ENCODE measurements at regions not wholly inside any gene's neighbourhood (a gene's known extent, or its start where the extent isn't known, plus 50 kb on each side); places are given as distances from the start of the nearest gene placed in this dataset.

DNA sequence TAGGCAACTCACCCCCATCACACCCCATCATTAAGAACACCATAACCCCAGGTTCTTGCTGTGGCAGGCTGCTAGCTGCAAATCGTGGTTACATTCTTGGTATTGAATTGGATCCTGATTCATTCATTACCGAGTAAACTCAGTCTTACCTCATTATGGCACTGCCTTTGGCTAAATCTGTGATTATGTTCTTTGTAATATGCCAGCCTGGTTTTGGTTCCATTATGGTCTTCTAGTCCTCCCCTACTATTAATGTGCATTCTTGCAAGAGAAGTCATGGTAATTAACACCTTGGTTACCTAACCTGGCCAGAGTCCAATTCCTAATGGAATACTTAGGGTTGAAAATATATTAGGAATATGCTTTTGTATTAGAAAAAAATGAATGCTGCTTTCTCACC, 258.9 kb upstream of the APCDD1 start:
- H3K9me3 ChIP-seq (ENCODE audit: severe bottlenecking): no peaks in the 10 kb centered on the region
- H3K4me1 ChIP-seq (ENCODE audit: insufficient read depth, poor library complexity, severe bottlenecking): no peaks in the 10 kb centered on the region
- TF ChIP-seq, protein P1, sequence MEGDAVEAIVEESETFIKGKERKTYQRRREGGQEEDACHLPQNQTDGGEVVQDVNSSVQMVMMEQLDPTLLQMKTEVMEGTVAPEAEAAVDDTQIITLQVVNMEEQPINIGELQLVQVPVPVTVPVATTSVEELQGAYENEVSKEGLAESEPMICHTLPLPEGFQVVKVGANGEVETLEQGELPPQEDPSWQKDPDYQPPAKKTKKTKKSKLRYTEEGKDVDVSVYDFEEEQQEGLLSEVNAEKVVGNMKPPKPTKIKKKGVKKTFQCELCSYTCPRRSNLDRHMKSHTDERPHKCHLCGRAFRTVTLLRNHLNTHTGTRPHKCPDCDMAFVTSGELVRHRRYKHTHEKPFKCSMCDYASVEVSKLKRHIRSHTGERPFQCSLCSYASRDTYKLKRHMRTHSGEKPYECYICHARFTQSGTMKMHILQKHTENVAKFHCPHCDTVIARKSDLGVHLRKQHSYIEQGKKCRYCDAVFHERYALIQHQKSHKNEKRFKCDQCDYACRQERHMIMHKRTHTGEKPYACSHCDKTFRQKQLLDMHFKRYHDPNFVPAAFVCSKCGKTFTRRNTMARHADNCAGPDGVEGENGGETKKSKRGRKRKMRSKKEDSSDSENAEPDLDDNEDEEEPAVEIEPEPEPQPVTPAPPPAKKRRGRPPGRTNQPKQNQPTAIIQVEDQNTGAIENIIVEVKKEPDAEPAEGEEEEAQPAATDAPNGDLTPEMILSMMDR (IDR thresholded peaks at IDR 0.05; ENCODE audit: poor library complexity, severe bottlenecking): no peak
- no peak overlapping the region for H3K4me3 ChIP-seq (ENCODE audit: severe bottlenecking)
- ATAC-seq (ENCODE audit: low read depth) (no peak), DNase-seq (ENCODE audit: low spot score) (no peak)
- H3K27me3 ChIP-seq (ENCODE audit: insufficient read depth, poor library complexity, severe bottlenecking): no peaks in the 10 kb centered on the region
- H3K36me3 ChIP-seq (ENCODE audit: low read depth): no peaks in the 10 kb centered on the region
- no peak overlapping the region for H3K27ac ChIP-seq (ENCODE audit: poor library complexity, severe bottlenecking)

DNA sequence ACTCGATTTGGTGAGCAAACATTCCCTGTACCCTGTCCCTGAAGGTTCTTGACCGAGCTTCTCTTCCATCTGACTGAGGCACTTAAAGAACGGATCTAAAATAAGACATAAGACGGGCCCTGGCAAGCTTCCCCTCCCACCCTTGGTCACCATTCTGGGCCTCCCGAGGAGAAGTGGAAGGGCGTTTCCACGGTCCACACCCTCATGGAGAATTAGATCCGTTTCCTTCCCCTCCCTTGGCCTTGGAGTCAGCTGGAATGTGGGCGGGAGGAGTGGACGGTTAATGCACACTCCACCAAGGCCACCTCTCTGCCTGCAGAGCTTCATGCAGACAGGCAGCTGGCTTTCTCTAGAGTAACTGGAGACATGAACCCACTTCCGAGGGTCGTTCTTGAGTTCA, 257.3 kb upstream of the APCDD1 start:
- TF ChIP-seq, protein P1 (IDR thresholded peaks at IDR 0.05; ENCODE audit: poor library complexity, severe bottlenecking): no peak
- H3K4me3 ChIP-seq (ENCODE audit: severe bottlenecking): no peak overlapping the region
- H3K9me3 ChIP-seq (ENCODE audit: severe bottlenecking): no peaks in the 10 kb centered on the region
- no peaks in the 10 kb centered on the region for H3K27me3 ChIP-seq (ENCODE audit: insufficient read depth, poor library complexity, severe bottlenecking)
- no peak for DNase-seq (ENCODE audit: low spot score)
- H3K36me3 ChIP-seq (ENCODE audit: low read depth): no peaks in the 10 kb centered on the region
- H3K4me1 ChIP-seq (ENCODE audit: insufficient read depth, poor library complexity, severe bottlenecking): no peaks in the 10 kb centered on the region
- no peak for ATAC-seq (ENCODE audit: low read depth)
- no peak overlapping the region for H3K27ac ChIP-seq (ENCODE audit: poor library complexity, severe bottlenecking)

DNA sequence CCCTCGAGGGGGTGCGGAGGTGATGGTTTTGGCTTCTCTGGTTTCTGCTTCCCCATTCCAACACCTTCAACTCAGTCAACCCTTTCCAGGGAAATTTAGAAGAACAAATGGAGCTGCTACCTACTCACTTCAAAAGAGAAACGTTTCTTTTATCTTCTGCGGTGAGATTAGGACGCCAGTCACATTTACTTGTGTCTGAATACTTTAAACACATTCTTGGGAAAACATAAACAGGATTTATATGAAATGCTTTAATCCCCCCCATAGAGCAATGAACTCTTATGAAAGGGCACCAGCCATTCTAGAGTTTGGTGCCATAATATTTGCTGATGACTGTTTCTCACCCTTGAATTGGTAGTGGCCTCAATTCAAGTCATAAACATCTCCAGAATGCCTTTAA, 253.2 kb upstream of the APCDD1 start:
- Histone ChIP-seq H3K4me3 (ENCODE audit: severe bottlenecking) (no peak overlapping the region), H3K4me1 (ENCODE audit: insufficient read depth, poor library complexity, severe bottlenecking) (no peaks in the 10 kb centered on the region), H3K36me3 (ENCODE audit: low read depth) (no peaks in the 10 kb centered on the region), H3K9me3 (ENCODE audit: severe bottlenecking) (no peaks in the 10 kb centered on the region), H3K27ac (ENCODE audit: poor library complexity, severe bottlenecking) (no peak overlapping the region), H3K27me3 (ENCODE audit: insufficient read depth, poor library complexity, severe bottlenecking) (no peaks in the 10 kb centered on the region)
- no peak for ATAC-seq (ENCODE audit: low read depth)
- no peak for DNase-seq (ENCODE audit: low spot score)
- TF ChIP-seq, protein P1 (IDR thresholded peaks at IDR 0.05; ENCODE audit: poor library complexity, severe bottlenecking): no peak

DNA sequence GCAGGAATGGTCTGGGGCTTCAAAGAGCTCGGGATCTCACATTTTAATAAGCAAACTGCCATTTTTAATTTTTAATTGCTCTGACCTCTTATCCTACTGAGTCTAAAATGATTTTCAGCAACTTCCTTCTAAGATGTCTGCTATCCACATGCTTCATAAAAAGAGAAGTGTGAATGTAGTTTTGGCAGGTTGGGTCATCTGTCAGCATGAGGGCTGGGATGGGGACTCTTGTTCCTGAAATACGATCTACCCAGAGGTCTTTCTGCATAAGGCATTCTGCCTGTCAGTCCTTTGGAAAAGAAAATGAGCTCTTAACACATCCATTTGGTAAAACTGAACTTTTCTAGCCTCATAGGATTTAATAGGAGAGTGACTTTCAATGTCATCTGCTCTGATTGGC, 252.8 kb upstream of the APCDD1 start:
- ATAC-seq (ENCODE audit: low read depth): no peak
- H3K4me3 ChIP-seq (ENCODE audit: severe bottlenecking): no peak overlapping the region
- TF ChIP-seq, protein P1 (IDR thresholded peaks at IDR 0.05; ENCODE audit: poor library complexity, severe bottlenecking): no peak
- no peaks in the 10 kb centered on the region for H3K27me3 ChIP-seq (ENCODE audit: insufficient read depth, poor library complexity, severe bottlenecking)
- no peak overlapping the region for H3K27ac ChIP-seq (ENCODE audit: poor library complexity, severe bottlenecking)
- DNase-seq (ENCODE audit: low spot score): no peak
- H3K4me1 ChIP-seq (ENCODE audit: insufficient read depth, poor library complexity, severe bottlenecking): no peaks in the 10 kb centered on the region
- H3K9me3 ChIP-seq (ENCODE audit: severe bottlenecking): no peaks in the 10 kb centered on the region
- H3K36me3 ChIP-seq (ENCODE audit: low read depth): no peaks in the 10 kb centered on the region

DNA sequence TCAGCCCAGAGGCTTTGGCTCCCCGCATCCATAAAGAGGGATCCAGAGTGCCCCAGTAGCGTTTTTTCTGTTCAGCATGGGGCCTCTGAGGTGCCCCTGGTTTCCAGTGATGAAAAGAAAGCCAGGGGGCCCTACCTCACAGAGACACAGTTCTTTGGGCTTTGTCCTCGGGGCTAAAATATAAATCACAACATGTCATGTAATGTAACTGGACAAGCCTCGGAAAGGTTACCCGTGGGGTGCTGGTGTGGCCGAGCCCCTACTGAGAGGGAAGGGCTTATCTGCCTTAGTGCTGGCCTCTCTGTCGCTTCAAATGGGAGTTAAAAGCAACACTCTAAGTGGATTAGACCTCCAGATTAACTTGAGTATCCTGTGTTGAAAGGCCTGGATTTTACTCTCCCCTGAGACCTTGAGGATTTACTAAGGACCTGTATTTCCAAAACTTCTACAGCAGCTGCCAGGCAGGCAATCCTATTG, 251.6 kb upstream of the APCDD1 start:
- H3K4me3 ChIP-seq (ENCODE audit: severe bottlenecking): no peak overlapping the region
- ATAC-seq (ENCODE audit: low read depth): no peak
- no peaks in the 10 kb centered on the region for H3K36me3 ChIP-seq (ENCODE audit: low read depth)
- H3K9me3 ChIP-seq (ENCODE audit: severe bottlenecking): no peaks in the 10 kb centered on the region
- DNase-seq (ENCODE audit: low spot score): no peak
- TF ChIP-seq, protein P1 (IDR thresholded peaks at IDR 0.05; ENCODE audit: poor library complexity, severe bottlenecking): no peak
- H3K27ac ChIP-seq (ENCODE audit: poor library complexity, severe bottlenecking): no peak overlapping the region
- no peaks in the 10 kb centered on the region for H3K4me1 ChIP-seq (ENCODE audit: insufficient read depth, poor library complexity, severe bottlenecking)
- no peaks in the 10 kb centered on the region for H3K27me3 ChIP-seq (ENCODE audit: insufficient read depth, poor library complexity, severe bottlenecking)

Data from RWPE2 (cell line).